Activated CD4-positive, alpha-beta T cell treated with anti-CD3 and anti-CD28 coated beads, Interleukin-2, amount 10 ng/mL, durations not matched to agents 24 days and 14 days (primary cell): ENCODE measurements at regions not wholly inside any gene's neighbourhood (a gene's known extent, or its start where the extent isn't known, plus 50 kb on each side); places are given as distances from the start of the nearest gene placed in this dataset.

ENCODE experiments used
- DNase-seq: peaks from one replicate; pipeline ENCODE4 v3.0.0; 2022
- H3K27ac Mint-ChIP-seq: one replicate; pipeline ENCODE4 v1.8.0; 2022; ENCODE audit warnings: mild to moderate bottlenecking, mixed read lengths
- H3K27me3 Mint-ChIP-seq: one replicate; pipeline ENCODE4 v1.8.0; 2022; ENCODE audit warnings: mixed read lengths
- H3K36me3 Mint-ChIP-seq: one replicate; pipeline ENCODE4 v1.8.0; 2022; ENCODE audit warnings: low read depth, mild to moderate bottlenecking, mixed read lengths
- H3K4me1 Mint-ChIP-seq: one replicate; pipeline ENCODE4 v1.8.0; 2021; ENCODE audit warnings: mixed read lengths
- H3K4me3 Mint-ChIP-seq: one replicate; pipeline ENCODE4 v1.8.0; 2022; ENCODE audit warnings: mild to moderate bottlenecking, moderate library complexity, mixed read lengths
- H3K9me3 Mint-ChIP-seq: one replicate; pipeline ENCODE4 v1.8.0; 2021; ENCODE audit warnings: mixed read lengths
- intact Hi-C: fragments of 100-400 bp; cut with micrococcal nuclease; formaldehyde crosslinking; loops from one replicate; pipeline ENCODE4 v1.15.1; 2023

DNA sequence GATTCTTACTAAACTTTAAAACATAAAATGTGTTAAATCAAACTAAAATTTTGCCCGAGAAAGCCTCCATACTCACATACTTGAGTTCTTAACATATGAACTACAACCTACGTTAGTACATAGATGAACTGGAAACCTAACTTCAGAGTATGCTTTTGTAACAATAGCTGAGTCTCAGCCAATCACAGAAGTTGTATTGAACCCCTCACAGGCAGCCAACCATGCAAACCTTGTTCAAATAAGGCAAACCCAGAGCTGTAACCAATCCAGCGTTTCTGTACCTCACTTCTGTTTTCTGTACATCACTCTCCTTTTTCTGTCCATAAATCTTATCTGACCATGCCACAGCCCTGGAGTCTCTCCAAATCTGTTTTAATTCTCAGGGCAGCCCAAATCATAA, 157.3 kb upstream of the COL1A2 start:
- Mint-ChIP-seq H3K4me1 (peaks cover 2% of the 10 kb centered on the region), H3K27ac (no peak overlapping the region), H3K27me3 (peaks cover 1% of the 10 kb centered on the region), H3K36me3 (no peaks in the 10 kb centered on the region), H3K9me3 (no peaks in the 10 kb centered on the region), H3K4me3 (no peak overlapping the region)
- no peak for DNase-seq
- intact Hi-C loops = no loop called here

DNA sequence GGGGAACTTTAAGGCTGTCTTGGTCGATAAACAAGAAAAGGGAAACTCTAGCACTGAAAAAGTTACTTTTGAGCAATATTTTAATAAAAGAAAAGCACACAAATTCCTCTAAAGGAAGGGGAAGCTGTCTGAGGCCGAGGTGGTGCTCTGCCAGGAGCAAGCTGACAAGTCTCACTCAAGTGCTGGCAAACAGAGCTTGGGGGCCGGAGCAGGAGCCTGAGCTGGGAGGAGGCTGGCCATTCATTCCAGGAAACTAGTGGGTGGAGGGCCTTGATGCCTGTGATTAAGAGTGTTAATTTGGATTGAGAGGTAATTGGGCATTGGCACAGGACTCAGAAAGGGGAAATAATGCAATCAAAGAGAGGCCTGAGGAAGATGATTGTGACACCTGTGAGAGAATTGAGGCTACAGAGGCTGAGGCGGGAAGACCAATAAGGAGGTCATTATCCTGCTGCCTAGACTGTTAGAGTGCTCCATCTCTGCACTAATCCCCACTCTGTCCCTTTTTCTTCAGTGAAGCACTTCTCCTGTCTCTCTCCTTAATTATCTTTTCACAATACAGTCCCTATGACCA, 154.9 kb upstream of the COL1A2 start:
- intact Hi-C loops = no loop called here
- DNase-seq = no peak
- Mint-ChIP-seq H3K36me3 (no peaks in the 10 kb centered on the region), H3K27me3 (peaks cover 1% of the 10 kb centered on the region), H3K4me1 (peaks cover 2% of the 10 kb centered on the region), H3K9me3 (no peaks in the 10 kb centered on the region), H3K4me3 (no peak overlapping the region), H3K27ac (no peak overlapping the region)

DNA sequence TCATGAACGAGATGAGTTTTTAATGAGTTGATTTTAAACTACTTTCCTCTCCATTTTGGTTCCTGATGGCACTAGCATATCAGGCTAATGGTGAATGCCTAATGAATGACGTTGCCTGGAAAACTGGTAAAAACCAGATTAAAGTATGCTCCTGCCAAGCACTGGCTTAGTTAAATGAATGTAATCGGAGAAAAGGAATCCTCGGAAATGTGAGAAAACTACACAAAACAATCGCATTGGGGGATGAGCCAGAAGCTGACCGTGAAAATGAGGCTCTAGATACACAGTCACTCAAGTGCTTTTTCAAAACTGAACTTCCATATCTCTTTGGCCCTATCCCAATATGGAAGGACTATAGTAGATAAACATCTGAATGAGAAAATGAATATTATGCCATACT, 153.8 kb upstream of the COL1A2 start:
- H3K9me3 Mint-ChIP-seq = no peaks in the 10 kb centered on the region
- H3K27me3 Mint-ChIP-seq = peaks cover 1% of the 10 kb centered on the region
- no peak for DNase-seq
- H3K4me1 Mint-ChIP-seq = peaks cover 2% of the 10 kb centered on the region
- H3K36me3 Mint-ChIP-seq = no peaks in the 10 kb centered on the region
- H3K27ac Mint-ChIP-seq = no peak overlapping the region
- no peak overlapping the region for H3K4me3 Mint-ChIP-seq
- intact Hi-C loops = no loop called here

DNA sequence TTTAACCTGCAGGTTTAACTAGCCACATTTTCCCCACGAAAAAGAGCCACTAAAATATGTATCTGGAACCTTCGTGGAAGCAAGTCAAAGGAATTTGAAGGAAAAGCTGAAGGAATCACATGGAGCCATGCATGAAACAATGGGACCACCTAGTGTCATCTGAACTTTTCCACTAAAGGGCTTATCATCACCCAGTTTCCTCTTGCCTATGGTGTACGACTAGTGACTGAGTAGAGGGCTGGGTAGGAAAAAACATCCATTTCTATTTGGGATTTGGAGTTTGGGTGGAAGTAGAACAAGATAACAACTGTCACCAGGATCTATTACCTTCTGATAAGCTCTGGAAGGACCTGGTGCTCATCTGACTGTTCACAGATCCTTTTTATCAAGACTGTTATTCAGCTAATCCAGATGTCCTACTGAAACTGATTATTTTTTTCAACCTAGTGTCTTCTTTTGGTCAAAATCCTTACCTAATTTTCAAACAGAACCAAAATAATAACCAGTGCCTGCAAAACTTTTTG, 153.2 kb upstream of the COL1A2 start:
- intact Hi-C loops = no loop called here
- Mint-ChIP-seq H3K4me1 (peaks cover 2% of the 10 kb centered on the region), H3K36me3 (no peaks in the 10 kb centered on the region)

DNA sequence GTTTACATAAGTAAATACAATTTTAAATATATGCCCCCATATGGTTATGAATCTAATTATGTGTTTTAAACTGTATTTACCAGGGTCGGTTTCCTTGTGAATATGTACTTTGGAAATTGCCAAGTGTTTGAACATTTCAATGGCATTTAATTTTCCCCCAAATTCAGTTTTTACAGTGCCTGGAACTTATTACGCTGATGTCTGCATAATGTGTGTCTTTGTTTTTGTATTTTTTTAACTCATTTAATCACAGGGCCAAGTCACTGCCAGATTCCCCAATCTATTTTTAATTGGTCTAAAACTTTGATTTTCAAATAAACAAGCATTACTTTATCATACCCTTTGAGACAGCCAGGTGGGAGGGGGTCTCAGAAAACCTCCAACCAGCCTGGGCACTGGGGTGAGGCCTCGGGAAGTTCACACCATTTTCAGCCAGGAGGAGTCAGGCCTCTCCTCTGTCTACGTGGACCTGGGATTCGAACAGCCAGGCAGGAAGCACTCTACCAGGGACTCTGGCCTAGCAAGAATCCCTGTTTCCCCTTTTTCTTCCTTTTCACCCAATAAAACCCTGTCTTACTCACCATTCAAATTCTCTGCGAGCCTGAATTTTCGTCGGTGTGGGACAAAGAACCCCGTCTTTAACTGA, 151.5 kb upstream of the COL1A2 start:
- peaks cover 2% of the 10 kb centered on the region for H3K4me1 Mint-ChIP-seq
- H3K27me3 Mint-ChIP-seq = peaks cover 1% of the 10 kb centered on the region
- no peaks in the 10 kb centered on the region for H3K9me3 Mint-ChIP-seq

More for the DNA sequence above, 153.2 kb upstream of the COL1A2 start:
- no peak overlapping the region for H3K27ac Mint-ChIP-seq
- no peak for DNase-seq
- H3K27me3 Mint-ChIP-seq = peaks cover 1% of the 10 kb centered on the region
- no peaks in the 10 kb centered on the region for H3K9me3 Mint-ChIP-seq
- no peak overlapping the region for H3K4me3 Mint-ChIP-seq

DNA sequence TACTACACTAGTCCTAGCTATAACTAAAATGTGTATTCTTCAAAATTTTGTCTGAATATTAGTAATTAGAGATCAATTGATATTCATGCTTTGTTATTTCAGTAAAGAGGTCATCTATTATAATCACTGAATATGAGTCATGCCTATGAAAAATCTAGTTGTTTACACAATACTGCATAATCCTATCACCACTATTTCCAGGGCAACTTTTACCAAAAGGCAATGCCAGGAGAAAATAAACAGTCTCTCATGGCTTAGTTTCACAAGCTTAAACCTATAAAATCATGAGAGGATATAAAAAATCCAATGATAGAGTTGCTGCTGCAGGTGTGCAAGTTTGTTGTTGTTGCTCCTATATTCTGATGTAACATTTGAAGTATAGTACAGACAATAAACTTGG, 149.9 kb upstream of the COL1A2 start:
- Mint-ChIP-seq H3K4me3 (no peak overlapping the region), H3K9me3 (no peaks in the 10 kb centered on the region), H3K27ac (no peak overlapping the region), H3K36me3 (no peaks in the 10 kb centered on the region), H3K27me3 (peaks cover under 1% of the 10 kb centered on the region), H3K4me1 (peaks cover under 1% of the 10 kb centered on the region)
- no peak for DNase-seq
- intact Hi-C loops = no loop called here

More for the DNA sequence above, 151.5 kb upstream of the COL1A2 start:
- Mint-ChIP-seq H3K27ac (no peak overlapping the region), H3K36me3 (no peaks in the 10 kb centered on the region), H3K4me3 (no peak overlapping the region)
- DNase-seq = no peak
- intact Hi-C loops = no loop called here

DNA sequence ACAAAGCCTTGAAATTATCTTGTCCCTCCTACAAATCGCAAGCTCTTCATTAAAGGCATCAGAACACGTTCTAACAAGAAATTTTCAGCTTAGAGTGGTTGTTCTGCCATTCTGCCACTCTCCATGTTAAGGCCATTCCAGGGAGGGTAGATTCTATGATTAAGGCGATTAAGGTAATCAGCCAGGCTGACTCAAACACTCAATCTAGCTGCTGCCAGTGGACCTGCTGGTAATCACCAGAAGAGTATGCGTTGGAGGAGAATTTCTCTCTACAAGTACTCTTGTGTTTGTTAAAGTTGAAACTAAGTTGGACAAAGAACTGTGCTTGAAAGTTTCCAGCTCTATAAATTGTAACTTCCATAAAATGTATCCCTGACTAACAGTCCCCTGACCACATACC, 149.2 kb upstream of the COL1A2 start:
- DNase-seq = no peak
- H3K4me1 Mint-ChIP-seq = no peaks in the 10 kb centered on the region
- H3K36me3 Mint-ChIP-seq = no peaks in the 10 kb centered on the region
- H3K27me3 Mint-ChIP-seq = no peaks in the 10 kb centered on the region
- H3K9me3 Mint-ChIP-seq = no peaks in the 10 kb centered on the region
- no peak overlapping the region for H3K4me3 Mint-ChIP-seq
- intact Hi-C loops = no loop called here
- no peak overlapping the region for H3K27ac Mint-ChIP-seq

DNA sequence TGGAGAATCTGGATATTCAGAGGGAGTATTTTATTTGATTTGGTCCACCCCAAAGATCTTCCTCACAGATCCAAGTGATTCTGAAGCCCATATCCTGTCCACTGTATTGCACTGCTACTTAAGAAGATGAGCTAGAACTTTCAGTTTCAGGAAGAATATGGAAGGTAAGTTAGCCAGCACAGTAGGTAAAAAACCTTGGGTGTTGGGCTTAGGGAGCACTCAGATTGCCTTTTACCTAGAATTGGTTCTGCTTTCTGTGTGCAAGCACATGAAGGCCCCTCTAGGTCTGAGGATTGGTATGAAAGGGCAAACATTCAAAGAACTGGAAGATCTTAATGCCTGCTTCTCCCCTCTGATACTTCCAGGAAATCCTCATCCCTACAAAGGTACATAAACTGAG, 146.7 kb upstream of the COL1A2 start:
- Mint-ChIP-seq H3K36me3 (no peaks in the 10 kb centered on the region), H3K9me3 (no peaks in the 10 kb centered on the region), H3K4me3 (no peak overlapping the region), H3K27me3 (no peaks in the 10 kb centered on the region), H3K27ac (no peak overlapping the region), H3K4me1 (no peaks in the 10 kb centered on the region)
- intact Hi-C loops = no loop called here
- DNase-seq = no peak

DNA sequence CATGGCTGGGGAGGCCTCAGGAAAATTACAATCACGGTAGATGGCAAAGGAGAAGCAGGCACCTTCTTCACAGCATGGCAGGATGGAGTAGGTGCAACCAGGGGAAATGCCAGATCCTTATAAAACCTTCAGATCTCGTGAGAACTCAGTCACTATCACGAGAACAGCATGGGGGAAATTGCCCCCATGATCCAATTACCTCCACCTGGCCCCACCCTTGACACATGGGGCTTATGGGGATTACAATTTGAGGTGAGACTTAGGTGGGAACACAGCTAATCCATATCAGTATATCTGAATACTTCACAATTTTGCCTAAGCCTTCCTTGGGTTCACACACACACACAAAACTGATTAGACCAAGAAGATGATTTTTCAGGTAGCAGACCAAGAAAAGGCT, 145.1 kb upstream of the COL1A2 start:
- Mint-ChIP-seq H3K4me1 (no peaks in the 10 kb centered on the region), H3K9me3 (no peaks in the 10 kb centered on the region), H3K27me3 (no peaks in the 10 kb centered on the region), H3K4me3 (no peak overlapping the region), H3K36me3 (no peaks in the 10 kb centered on the region), H3K27ac (no peak overlapping the region)
- no peak for DNase-seq
- intact Hi-C loops = no loop called here

DNA sequence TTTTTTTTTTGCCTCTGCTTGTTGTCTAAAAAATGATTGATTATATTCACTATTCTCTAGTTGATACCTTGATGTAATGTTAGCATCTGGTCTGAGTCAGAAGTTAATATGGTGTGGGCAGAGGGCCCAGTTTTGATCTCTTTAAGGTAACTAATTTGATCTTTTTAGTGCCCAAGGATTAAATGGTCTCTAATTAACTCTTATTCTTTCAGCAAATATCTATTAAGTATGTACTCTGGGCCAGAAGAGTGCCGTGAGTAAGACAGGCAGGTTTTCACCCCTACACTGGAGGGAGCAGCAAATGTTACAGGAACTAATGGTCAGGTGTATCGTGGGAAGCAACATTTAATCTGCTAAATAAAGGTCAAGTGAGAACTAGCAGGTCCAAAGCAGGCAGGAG, 144.6 kb upstream of the COL1A2 start:
- no peak overlapping the region for H3K4me3 Mint-ChIP-seq
- no peaks in the 10 kb centered on the region for H3K4me1 Mint-ChIP-seq
- no peak for DNase-seq
- intact Hi-C loops = no loop called here
- no peaks in the 10 kb centered on the region for H3K27me3 Mint-ChIP-seq
- no peaks in the 10 kb centered on the region for H3K36me3 Mint-ChIP-seq
- H3K27ac Mint-ChIP-seq = no peak overlapping the region
- no peaks in the 10 kb centered on the region for H3K9me3 Mint-ChIP-seq

DNA sequence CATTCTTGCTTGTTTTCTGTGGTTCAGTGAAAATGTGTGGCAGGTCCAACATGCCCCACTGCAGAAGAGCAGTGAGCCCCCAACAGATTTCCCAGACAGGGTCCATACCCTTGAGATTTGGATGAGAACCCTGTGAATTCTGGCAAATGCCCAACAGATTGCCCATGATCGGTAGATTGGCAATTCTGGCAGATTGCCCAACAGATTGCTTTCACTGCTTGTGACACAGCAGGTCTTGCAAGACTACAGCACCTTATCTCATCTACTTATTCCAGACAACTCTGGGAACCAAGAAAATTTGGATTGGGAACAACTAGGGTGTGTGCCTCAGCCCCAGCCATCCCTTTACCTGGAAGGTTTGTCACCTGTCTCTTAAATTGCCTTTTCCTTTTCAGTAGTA, 143.7 kb upstream of the COL1A2 start:
- no peak overlapping the region for H3K4me3 Mint-ChIP-seq
- H3K4me1 Mint-ChIP-seq = no peaks in the 10 kb centered on the region
- intact Hi-C loops = no loop called here
- H3K27me3 Mint-ChIP-seq = no peaks in the 10 kb centered on the region
- no peak overlapping the region for H3K27ac Mint-ChIP-seq
- H3K36me3 Mint-ChIP-seq = no peaks in the 10 kb centered on the region
- DNase-seq = no peak
- H3K9me3 Mint-ChIP-seq = no peaks in the 10 kb centered on the region

DNA sequence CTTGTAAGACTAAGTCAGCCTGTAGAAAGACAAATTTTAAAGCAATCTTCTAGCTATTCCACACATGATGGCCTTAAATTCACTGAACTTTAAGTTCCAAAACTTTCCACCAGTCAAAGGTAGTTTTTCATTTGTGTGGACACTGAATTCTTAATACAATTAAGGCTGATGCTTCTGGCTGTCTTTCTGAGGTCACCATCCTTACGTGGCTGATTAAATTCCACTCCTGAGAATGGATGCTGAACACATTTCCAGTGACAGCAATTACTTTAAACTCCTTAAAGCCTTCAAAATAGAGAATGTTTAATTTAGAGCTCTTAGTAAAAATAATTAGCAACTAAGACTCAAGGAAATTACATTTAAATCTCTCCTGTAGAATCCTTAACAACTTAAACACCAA, 142.6 kb upstream of the COL1A2 start:
- Mint-ChIP-seq H3K4me1 (no peaks in the 10 kb centered on the region), H3K4me3 (no peak overlapping the region), H3K36me3 (no peaks in the 10 kb centered on the region), H3K27ac (no peak overlapping the region), H3K9me3 (no peaks in the 10 kb centered on the region), H3K27me3 (no peaks in the 10 kb centered on the region)
- intact Hi-C loops = no loop called here
- DNase-seq = no peak

DNA sequence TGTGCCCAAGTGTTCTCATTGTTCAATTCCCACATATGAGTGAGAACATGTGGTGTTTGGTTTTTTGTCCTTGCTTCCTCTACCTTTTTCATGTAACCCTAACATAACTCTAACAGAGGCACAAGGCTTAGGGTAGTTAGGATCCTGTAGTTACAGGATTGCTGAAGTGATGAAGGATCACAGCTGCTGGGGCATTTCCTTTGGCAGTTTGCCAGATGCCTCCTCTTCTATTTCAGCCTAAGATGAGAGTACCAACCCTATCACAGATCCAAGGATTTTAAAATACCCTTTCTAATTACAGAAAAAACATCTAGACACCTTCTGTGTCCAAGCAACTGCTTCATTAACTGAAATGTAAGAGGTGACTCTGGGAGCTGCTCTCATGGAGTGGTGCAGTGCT, 141.7 kb upstream of the COL1A2 start:
- DNase-seq = no peak
- intact Hi-C loops = no loop called here

DNA sequence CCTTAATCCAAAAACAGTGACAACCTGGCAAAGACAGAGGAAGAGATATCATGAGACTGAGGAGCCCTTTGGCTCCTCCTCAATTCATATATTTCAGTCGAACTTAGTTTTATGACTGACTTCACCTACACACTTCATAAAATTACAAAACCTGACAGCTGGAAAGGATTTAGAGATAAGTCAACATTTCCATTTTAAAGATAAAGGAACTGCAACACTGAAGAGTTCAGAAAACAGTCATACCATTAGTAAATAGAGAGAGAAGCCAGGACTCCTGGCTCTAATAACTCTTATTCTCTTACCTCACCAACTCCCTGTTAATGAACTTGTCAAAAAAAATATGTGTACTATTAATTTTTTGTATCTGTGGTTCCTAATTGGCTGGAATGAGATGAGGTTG, 141.0 kb upstream of the COL1A2 start:
- Mint-ChIP-seq H3K27ac (no peak overlapping the region), H3K4me1 (no peaks in the 10 kb centered on the region), H3K4me3 (no peak overlapping the region), H3K27me3 (no peaks in the 10 kb centered on the region), H3K9me3 (no peaks in the 10 kb centered on the region), H3K36me3 (no peaks in the 10 kb centered on the region)
- intact Hi-C loops = no loop called here
- DNase-seq = no peak

More for the DNA sequence above, 141.7 kb upstream of the COL1A2 start:
- Mint-ChIP-seq H3K27ac (no peak overlapping the region), H3K36me3 (no peaks in the 10 kb centered on the region), H3K4me1 (no peaks in the 10 kb centered on the region), H3K27me3 (no peaks in the 10 kb centered on the region), H3K9me3 (no peaks in the 10 kb centered on the region), H3K4me3 (no peak overlapping the region)
